Muscle of leg (tissue), 3 donors: ENCODE measurements at regions not wholly inside any gene's neighbourhood (a gene's known extent, or its start where the extent isn't known, plus 50 kb on each side); places are given as distances from the start of the nearest gene placed in this dataset.
"Not testable (repeated sequence)": the region's sequence is repeated elsewhere in the genome, so short reads cannot be mapped to it uniquely, and the experiment has no call there.

Experiments
- DNase-seq: peaks from one replicate; pipeline ENCODE4 v3.0.0; 2013
- H3K27ac ChIP-seq: one replicate; pipeline ENCODE4 v1.5.1; 2013; ENCODE audit warnings: mild to moderate bottlenecking, low read length, control low read depth
- H3K27me3 ChIP-seq: one replicate; pipeline ENCODE4 v1.6.1; 2013; ENCODE audit warnings: low read length; ENCODE audit not compliant: control insufficient read depth, insufficient read depth
- H3K36me3 ChIP-seq: one replicate; pipeline ENCODE4 v1.6.1; 2013; ENCODE audit warnings: low read length; ENCODE audit not compliant: control insufficient read depth, insufficient read depth
- H3K4me1 ChIP-seq: one replicate; pipeline ENCODE4 v1.6.1; 2013; ENCODE audit warnings: low read length; ENCODE audit not compliant: control insufficient read depth, insufficient read depth
- H3K4me3 ChIP-seq: one replicate; pipeline ENCODE4 v1.5.1; 2013; ENCODE audit warnings: low read length, control low read depth
- H3K9me3 ChIP-seq: replicated peaks from 2 replicates; pipeline ENCODE4 v1.6.1; 2013; ENCODE audit warnings: low read depth, low read length; ENCODE audit not compliant: control insufficient read depth
- WGBS: methylation state at CpG from one replicate; pipeline ENCODE4 v1.1.5; 2013; ENCODE audit warnings: missing lambda C conversion rate; ENCODE audit not compliant: insufficient coverage; 5-methylcytosine and 5-hydroxymethylcytosine counted together

- Histone ChIP-seq H3K27me3 (no peaks in the 10 kb centered on the region), H3K4me3 (no peak overlapping the region), H3K27ac (no peak overlapping the region), H3K36me3 (no peaks in the 10 kb centered on the region), H3K9me3 (no peaks in the 10 kb centered on the region), H3K4me1 (peaks cover 4% of the 10 kb centered on the region)
- no peak for DNase-seq
- 82% methylated on average over 3 of the region's 3 CpGs for WGBS
Measured at GRCh38 chr13:50617134-50617721, 226.3 kb downstream of the DLEU7 start.

- Histone ChIP-seq H3K27ac (no peak overlapping the region), H3K4me1 (peaks cover 4% of the 10 kb centered on the region), H3K36me3 (no peaks in the 10 kb centered on the region), H3K9me3 (no peaks in the 10 kb centered on the region), H3K27me3 (no peaks in the 10 kb centered on the region), H3K4me3 (no peak overlapping the region)
- no peak for DNase-seq
- WGBS: no CpG with 5 or more reads among the region's 3 CpGs
Measured at GRCh38 chr13:50618206-50618605, 225.3 kb downstream of the DLEU7 start.

DNA sequence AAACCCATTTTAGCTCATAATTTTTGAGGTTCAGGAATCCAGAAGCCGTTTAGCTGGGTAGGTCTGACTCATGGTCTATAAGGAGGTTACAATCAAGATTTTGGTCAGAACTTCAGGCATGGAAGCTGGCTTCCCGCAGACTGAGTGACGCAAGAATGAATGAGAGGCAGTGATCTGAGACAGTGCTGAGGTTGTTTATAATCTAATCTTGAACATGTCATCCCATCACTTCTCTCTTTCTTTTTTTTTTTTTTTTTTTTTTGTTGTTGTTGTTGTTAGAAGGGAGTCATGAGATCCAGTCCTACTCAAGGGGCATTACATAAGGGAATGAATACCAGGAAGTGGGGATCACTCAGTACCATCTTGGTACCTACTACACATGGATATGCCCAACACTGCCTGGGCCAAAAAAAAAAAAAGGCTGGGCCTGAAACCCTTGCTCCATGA, 217.4 kb downstream of the DLEU7 start:
- DNase-seq: no peak
- Histone ChIP-seq H3K4me1 (peaks cover 18% of the 10 kb centered on the region), H3K4me3 (no peak overlapping the region), H3K36me3 (no peaks in the 10 kb centered on the region), H3K27ac (no peak overlapping the region), H3K9me3 (no peaks in the 10 kb centered on the region), H3K27me3 (no peaks in the 10 kb centered on the region)
- no CpG with 5 or more reads among the region's 3 CpGs for WGBS

DNA sequence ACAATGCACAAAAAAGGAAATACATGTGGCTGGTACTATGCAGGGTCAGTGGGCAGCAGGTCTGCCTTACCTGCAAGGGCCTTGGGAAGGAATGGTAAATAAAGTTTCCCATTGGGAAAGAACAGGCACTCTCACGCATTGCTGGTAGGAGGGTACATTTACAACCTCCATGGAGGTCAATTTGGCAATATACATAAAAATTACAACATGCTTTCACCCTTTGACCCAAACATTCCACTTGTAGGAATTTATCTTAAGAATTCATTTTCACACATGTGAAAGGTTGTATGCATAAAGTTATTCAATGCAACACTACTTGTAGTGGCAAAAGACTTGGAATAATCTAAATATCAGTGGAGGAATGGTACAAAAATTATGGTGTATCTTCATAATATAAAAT, 216.4 kb downstream of the DLEU7 start:
- H3K27ac ChIP-seq: no peak overlapping the region

DNA sequence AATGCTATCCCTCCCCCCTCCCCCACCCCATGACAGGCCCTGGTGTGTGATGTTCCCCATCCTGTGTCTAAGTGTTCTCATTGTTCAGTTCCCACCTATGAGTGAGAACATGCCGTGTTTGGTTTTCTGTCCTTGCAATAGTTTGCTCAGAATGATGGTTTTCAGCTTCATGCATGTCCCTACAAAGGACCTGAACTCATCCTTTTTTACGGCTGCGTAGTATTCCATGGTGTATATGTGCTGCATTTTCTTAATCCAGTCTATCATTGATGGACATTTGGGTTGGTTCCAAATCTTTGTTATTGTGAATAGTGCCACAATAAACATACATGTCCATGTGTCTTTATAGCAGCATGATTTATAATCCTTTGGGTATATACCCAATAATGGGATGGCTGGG, 215.0 kb downstream of the DLEU7 start:
- peaks cover 18% of the 10 kb centered on the region for H3K4me1 ChIP-seq
- H3K36me3 ChIP-seq, DNase-seq, H3K4me3 ChIP-seq, H3K9me3 ChIP-seq, H3K27ac ChIP-seq, H3K27me3 ChIP-seq: not testable (repeated sequence)
- no CpG with 5 or more reads among the region's 3 CpGs for WGBS

More for the DNA sequence above, 216.4 kb downstream of the DLEU7 start:
- no peaks in the 10 kb centered on the region for H3K36me3 ChIP-seq
- no peaks in the 10 kb centered on the region for H3K9me3 ChIP-seq
- WGBS: no CpG with 5 or more reads among the region's 1 CpG
- H3K27me3 ChIP-seq: no peaks in the 10 kb centered on the region
- no peak for DNase-seq
- H3K4me1 ChIP-seq: peaks cover 18% of the 10 kb centered on the region
- no peak overlapping the region for H3K4me3 ChIP-seq

- Histone ChIP-seq H3K27me3 (no peaks in the 10 kb centered on the region), H3K9me3 (no peaks in the 10 kb centered on the region), H3K27ac (peak overlapping the region; percentile 51), H3K4me1 (peaks cover 18% of the 10 kb centered on the region), H3K36me3 (no peaks in the 10 kb centered on the region), H3K4me3 (no peak overlapping the region)
- DNase-seq: peak; percentile 40
- 50% methylated on average over 1 of the region's 3 CpGs for WGBS
Measured at GRCh38 chr13:50629497-50629896, 214.0 kb downstream of the DLEU7 start.

DNA sequence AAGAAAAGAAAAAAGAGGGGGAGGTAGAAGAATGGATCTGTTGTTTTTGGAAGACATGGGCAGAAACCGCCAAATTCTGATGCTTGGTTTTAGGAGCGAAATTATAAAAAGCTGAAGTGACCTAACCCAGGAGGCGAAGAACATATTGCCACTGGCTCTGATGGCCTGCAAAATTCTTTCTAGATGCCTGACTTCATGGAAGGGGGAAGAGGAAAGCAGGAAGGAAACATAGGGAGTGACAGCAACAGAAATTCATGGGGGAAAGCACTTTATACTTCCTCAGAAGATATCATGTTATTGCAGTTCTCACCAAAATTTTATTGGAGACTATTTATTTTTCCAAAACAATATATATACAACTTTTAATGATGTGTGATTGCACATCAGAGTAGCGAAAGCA, 213.5 kb downstream of the DLEU7 start:
- WGBS: 66% methylated on average over 3 of the region's 4 CpGs
- peak; percentile 56 for DNase-seq
- no peaks in the 10 kb centered on the region for H3K36me3 ChIP-seq

DNA sequence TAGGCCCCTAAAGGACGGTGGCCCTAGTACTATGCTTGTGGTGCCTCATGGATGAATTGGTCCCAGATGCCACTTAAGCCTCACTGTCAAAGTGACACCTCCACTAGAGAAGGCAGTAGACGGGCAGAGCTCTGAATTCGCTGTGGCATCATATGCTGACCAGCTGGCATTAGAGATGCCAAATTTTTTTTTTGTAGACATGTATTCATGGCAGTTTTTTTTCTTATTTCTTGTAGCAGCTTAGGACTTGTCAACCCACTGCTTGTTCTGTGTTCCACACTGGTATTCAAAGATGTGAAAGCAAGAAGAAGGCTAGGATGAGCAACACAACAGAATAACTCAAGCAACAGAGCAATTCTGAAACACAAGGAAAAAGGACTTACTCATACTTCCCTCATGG, 212.5 kb downstream of the DLEU7 start:
- DNase-seq: peak; percentile 42
- no peak overlapping the region for H3K27ac ChIP-seq

More for the DNA sequence above, 213.5 kb downstream of the DLEU7 start:
- Histone ChIP-seq H3K27ac (peak overlapping the region; percentile 51), H3K27me3 (no peaks in the 10 kb centered on the region), H3K4me3 (no peak overlapping the region), H3K4me1 (peaks cover 18% of the 10 kb centered on the region), H3K9me3 (no peaks in the 10 kb centered on the region)

DNA sequence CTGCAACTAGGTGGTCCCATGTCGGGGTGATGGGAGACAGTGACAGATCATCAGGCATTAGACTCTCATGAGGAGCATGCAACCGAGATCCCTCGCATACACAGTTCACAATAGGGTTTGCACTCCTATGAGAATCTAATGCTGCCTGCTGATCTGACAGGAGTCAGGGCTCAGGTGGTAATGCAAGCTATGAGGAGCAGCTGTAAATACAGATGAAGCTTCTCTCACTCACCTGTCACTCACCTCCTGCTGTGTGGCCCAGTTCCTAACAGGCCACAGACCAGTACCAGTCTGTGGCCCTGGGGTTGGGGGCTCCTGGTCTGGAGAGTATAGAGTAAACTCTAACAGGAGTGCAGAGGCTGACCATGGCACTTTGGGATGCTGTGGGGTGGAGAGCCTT, 209.2 kb downstream of the DLEU7 start:
- Histone ChIP-seq H3K36me3 (no peaks in the 10 kb centered on the region), H3K4me1 (peaks cover 17% of the 10 kb centered on the region), H3K4me3 (no peak overlapping the region), H3K27me3 (no peaks in the 10 kb centered on the region), H3K9me3 (no peaks in the 10 kb centered on the region), H3K27ac (no peak overlapping the region)
- WGBS: no CpG with 5 or more reads among the region's 3 CpGs
- no peak for DNase-seq

More for the DNA sequence above, 212.5 kb downstream of the DLEU7 start:
- H3K4me3 ChIP-seq: no peak overlapping the region
- H3K9me3 ChIP-seq: no peaks in the 10 kb centered on the region
- no CpG with 5 or more reads among the region's 3 CpGs for WGBS
- H3K36me3 ChIP-seq: no peaks in the 10 kb centered on the region
- peaks cover 19% of the 10 kb centered on the region for H3K4me1 ChIP-seq
- no peaks in the 10 kb centered on the region for H3K27me3 ChIP-seq

DNA sequence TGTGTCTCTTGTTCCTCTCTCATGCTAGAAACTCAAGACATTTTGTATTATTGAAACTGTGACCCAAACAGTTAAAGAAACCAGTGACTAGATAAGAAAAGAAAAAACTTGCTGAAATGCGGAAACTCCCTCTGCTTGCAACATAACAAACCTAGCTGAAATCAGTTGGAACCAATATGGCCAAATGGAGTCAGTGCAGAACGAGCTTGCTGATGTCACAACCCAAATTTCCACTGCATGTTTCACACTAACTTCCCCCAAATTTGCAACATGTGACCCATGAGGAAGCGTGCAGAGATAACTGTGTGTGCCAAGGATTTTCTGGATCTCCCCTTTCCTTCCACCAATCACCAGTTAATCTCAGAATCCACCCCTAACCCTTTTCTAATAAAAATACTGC, 208.0 kb downstream of the DLEU7 start:
- Histone ChIP-seq H3K4me3 (no peak overlapping the region), H3K27ac (no peak overlapping the region), H3K9me3 (no peaks in the 10 kb centered on the region), H3K27me3 (no peaks in the 10 kb centered on the region), H3K36me3 (no peaks in the 10 kb centered on the region), H3K4me1 (peaks cover 7% of the 10 kb centered on the region)
- DNase-seq: peak; percentile 85
- WGBS: 17% methylated on average over 1 of the region's 3 CpGs
